ENCODE measurements at regions not wholly inside any gene's neighbourhood (a gene's known extent, or its start where the extent isn't known, plus 50 kb on each side); places are given as distances from the start of the nearest gene placed in this dataset.

GRCh38 chr1:185450060-185450788 lies 133.2 kb upstream of the IVNS1ABP start:
- no peak for TF ChIP-seq CTCF (IDR thresholded peaks at IDR 0.05)
- TF ChIP-seq POLR2A (IDR thresholded peaks at IDR 0.05): no peak

Measured in sigmoid colon (tissue), 3 donors.